HG02798 (cell line): ENCODE measurements at regions not wholly inside any gene's neighbourhood (a gene's known extent, or its start where the extent isn't known, plus 50 kb on each side); places are given as distances from the start of the nearest gene placed in this dataset.
"Not testable (repeated sequence)": the region's sequence is repeated elsewhere in the genome, so short reads cannot be mapped to it uniquely, and the experiment has no call there.

Source experiments
- ATAC-seq: cut with Tn5 transposase; IDR thresholded peaks from one replicate; pipeline ENCODE4 v1.9.1; 2021; ENCODE audit warnings: mild to moderate bottlenecking; ENCODE audit not compliant: unreplicated experiment, poor library complexity

GRCh38 chr1:83315446-83315845 lies 683.5 kb downstream of the TTLL7 start:
- not testable (repeated sequence) for ATAC-seq

GRCh38 chr1:83310161-83310560 lies 688.8 kb downstream of the TTLL7 start:
- ATAC-seq = not testable (repeated sequence)

- ATAC-seq = not testable (repeated sequence)
These were observed 689.9 kb downstream of the TTLL7 start for GRCh38 chr1:83309035-83309434.

- ATAC-seq = not testable (repeated sequence)
These were observed 692.1 kb downstream of the TTLL7 start for GRCh38 chr1:83306811-83307210.

DNA sequence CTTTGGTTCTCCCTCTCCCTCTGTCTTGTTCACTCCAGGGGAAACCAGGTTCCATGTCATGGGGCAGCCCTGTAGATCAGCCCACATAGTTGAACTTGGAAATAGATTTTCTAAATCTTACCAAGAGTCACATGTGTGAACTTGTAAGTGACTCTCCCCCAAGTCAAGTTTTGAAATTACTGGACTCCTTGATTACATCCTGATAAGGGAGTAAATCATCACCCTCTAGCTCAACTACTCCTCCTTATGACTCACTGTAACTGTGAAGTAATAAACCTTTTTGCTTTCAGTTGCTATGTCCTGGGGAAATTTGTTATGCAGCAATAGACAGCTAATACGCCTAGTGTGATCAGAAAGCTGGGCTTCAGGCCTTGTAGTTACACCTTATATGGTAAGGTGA lies 703.3 kb downstream of the TTLL7 start:
- ATAC-seq = not testable (repeated sequence)

DNA sequence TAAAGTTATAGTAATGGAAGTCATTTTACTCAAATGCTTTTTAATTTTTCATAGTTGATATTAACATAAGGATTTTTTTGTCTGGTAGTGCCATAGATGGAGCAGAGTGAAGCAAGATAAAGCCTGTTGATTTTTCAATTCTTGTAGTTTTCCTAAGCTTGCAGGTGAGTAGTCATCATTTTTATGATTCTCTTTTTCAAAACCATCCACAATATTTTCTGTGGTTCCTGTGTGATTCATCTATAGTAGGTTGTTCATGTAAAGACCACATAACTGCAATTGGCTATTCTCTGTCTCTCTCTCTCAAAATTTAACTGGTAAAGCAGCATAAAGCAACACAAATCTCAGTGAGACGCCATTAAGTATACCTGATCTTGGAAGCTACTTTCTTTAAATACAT lies 711.5 kb downstream of the TTLL7 start:
- not testable (repeated sequence) for ATAC-seq

GRCh38 chr1:83274656-83275055 lies 724.3 kb downstream of the TTLL7 start:
- not testable (repeated sequence) for ATAC-seq

DNA sequence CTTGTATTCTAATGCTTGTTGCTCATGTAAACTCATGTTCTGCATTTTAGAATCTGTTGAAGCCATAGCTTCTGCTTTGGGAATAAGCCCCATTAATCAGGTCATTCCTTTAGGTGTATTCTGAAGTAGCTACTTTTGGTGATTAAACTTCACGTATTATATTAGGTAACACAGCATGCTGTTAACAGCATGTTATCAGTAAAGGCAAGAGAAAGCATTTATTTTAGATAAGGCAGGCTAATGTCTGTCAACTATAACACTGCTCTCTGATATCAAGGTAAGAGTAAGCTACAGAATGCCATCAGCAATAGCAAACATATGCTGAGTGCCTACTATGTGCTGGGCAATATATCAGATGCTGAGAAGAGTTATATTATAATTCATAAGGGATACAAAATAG lies 726.4 kb downstream of the TTLL7 start:
- ATAC-seq = not testable (repeated sequence)

DNA sequence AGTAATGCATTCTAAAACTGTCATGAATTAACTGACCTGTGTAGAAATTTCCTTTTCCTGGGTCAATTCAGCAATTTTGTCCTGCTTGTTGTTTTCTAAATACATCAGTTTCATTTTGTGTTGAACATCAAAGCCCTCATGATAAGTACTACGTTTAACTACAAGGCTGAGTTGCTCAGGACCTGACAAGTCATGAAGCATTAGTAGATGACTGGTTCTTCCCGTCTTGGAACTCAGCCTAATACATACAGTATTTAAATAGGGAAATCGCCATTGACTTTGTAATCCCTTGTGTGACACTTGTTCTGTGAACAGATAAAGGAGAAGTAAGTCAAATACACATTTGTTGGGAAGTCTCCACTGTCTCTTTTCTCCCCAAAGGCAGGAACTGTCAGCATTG lies 727.1 kb downstream of the TTLL7 start:
- ATAC-seq = not testable (repeated sequence)

DNA sequence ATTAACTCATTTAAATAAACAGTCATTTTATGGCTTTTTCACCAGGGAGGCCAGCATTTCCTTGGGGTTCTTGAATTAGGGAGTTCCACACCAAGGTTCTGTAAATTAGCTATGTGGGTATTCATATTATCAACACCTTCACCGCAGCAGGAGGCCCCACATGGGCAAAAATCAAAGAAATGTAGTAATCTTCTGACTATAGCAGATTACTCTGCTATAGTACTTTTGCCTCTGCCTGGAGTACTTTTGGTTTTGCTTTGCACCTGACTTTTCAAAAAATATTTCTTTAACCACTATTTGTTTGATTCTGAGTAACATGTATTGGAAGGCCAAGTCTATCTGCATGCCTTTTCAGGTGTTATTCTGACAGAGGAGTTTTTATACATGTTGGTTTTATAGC lies 728.1 kb downstream of the TTLL7 start:
- ATAC-seq = peak; percentile 73

- not testable (repeated sequence) for ATAC-seq
These were observed 735.1 kb downstream of the TTLL7 start for GRCh38 chr1:83263808-83264207.

- ATAC-seq = not testable (repeated sequence)
These were observed 747.2 kb downstream of the TTLL7 start for GRCh38 chr1:83251687-83252086.

- ATAC-seq = not testable (repeated sequence)
These were observed 752.2 kb downstream of the TTLL7 start for GRCh38 chr1:83246780-83247179.

DNA sequence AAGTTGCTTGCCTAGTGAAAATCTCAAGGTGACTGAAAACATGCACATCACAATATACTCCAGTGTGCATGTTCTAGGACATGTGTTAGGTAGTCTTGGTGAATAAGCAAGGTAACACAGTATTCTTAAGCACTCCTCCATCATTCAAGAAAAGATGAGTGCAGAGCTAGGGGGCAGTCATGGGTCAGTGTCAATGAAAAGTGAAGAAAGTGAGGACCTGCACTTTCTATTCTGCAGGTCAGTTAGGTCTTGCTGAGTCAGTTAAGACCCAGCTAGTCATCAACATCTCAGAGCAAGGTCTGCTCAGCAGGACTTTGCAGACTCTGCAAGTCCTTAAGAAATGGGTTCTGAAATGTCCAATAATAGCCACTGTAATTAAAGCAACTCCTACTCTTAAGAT lies 754.1 kb downstream of the TTLL7 start:
- ATAC-seq = not testable (repeated sequence)

GRCh38 chr1:83239568-83239967 lies 759.4 kb downstream of the TTLL7 start:
- ATAC-seq = not testable (repeated sequence)

DNA sequence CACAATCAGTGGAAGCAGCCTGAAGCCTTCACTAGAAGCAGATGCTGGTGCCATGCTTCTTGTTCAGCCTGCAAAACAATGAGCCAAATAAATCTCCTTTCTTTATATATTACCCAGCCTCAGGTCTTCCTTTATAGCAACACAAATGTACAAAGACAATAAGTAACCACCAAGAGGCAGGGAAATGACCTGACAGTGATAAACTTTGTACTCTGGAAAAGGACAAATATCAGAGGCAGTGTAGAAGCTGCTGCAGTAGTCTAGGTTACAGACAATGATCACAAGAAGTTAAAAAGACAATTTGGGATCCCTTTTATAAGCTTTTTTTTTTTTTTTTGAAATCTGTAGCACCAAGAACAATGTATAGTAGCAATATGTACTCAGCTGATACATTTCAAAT lies 760.3 kb downstream of the TTLL7 start:
- ATAC-seq = not testable (repeated sequence)

- ATAC-seq = not testable (repeated sequence)
These were observed 779.1 kb downstream of the TTLL7 start for GRCh38 chr1:83219788-83220187.

- not testable (repeated sequence) for ATAC-seq
These were observed 780.8 kb downstream of the TTLL7 start for GRCh38 chr1:83218036-83218716.

DNA sequence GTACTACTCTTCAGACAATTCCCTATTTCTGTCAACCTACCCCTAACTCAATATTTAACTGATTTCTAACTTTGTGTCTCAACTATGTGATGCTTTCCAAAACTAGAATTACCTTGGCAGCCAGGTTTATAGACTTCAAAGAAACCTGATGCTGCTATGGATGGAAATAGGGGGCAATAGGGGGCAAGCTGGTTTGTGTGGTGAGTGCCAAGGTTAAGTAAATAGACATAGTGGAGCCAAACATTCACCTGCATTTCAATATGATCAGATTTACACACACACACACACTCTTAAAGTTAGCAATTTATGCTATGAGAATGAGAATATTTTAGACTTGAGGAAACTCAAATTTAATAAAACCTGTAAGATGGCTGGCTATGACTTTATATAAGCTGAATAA lies 784.6 kb downstream of the TTLL7 start:
- ATAC-seq = not testable (repeated sequence)

DNA sequence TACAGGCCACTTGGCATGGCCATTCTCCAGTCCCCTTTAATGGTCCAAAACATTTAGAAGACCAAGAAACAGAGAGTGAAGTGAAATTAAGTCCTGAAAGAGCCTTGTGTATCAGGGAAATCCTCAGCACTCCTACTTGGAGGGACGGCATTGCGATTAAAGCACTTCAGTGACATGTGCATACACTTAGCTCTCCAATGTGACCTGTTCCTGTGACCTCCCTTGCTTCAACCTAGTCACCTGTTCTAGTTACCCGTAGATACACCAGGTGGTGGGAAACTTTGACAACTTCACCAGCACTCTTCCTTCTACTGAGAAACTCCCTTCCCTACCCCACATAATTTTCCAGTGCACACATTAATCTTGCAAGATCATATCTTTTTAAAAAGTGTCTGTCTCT lies 785.3 kb downstream of the TTLL7 start:
- not testable (repeated sequence) for ATAC-seq

GRCh38 chr1:83212033-83212432 lies 786.9 kb downstream of the TTLL7 start:
- ATAC-seq = not testable (repeated sequence)

DNA sequence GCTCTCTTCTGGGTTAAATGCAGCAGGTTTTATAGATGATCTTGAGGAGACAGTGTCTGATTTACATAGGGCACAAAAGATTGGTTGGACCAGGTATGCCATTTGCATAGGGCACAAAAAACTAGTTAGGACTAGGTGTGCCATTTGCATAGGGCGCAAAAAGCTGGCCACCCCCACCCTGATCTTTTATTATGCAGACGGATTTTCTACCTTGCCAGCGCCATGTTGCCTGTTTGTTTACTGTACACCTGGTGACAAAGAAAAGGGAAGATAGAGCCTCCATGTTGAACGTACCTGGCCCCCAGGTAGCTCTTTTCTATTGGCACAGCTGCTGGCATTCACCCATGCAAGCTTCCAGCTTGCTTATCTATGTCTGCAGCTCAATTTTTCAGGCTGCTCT lies 790.4 kb downstream of the TTLL7 start:
- ATAC-seq = not testable (repeated sequence)
